Liver (tissue), 7 donors: ENCODE measurements at regions not wholly inside any gene's neighbourhood (a gene's known extent, or its start where the extent isn't known, plus 50 kb on each side); places are given as distances from the start of the nearest gene placed in this dataset.

Experiments used
- DNase-seq: peaks from one replicate; pipeline ENCODE4 v3.0.0-alpha.2; 2017; ENCODE audit warnings: low spot score
- H3K27ac ChIP-seq, 2 donors: one replicate each; pipeline ENCODE4 v1.7.0; 2013; ENCODE audit warnings: inconsistent platforms in 2 of 2, low read length in 2 of 2, control low read depth in 1 of 2, low read depth in 1 of 2, mild to moderate bottlenecking in 1 of 2
- H3K27me3 ChIP-seq, 4 donors: one replicate each; pipeline versions ENCODE4 v1.6.1 to v1.7.0; 2013; ENCODE audit warnings: low read length in 3 of 4, inconsistent platforms in 1 of 4, mild to moderate bottlenecking in 1 of 4, moderate library complexity in 1 of 4; ENCODE audit not compliant: control insufficient read depth in 4 of 4, insufficient read depth in 4 of 4
- H3K36me3 ChIP-seq, 4 donors: one replicate each; pipeline versions ENCODE4 v1.6.1 to v1.7.0; 2013; ENCODE audit warnings: low read length in 3 of 4, mild to moderate bottlenecking in 3 of 4, low read depth in 1 of 4, moderate library complexity in 1 of 4; ENCODE audit not compliant: control insufficient read depth in 4 of 4, insufficient read depth in 3 of 4
- H3K4me1 ChIP-seq, 4 donors: one replicate each; pipeline versions ENCODE4 v1.6.1 to v1.7.0; 2013; ENCODE audit warnings: low read length in 3 of 4, mild to moderate bottlenecking in 3 of 4, moderate library complexity in 1 of 4; ENCODE audit not compliant: control insufficient read depth in 4 of 4, insufficient read depth in 4 of 4
- H3K4me3 ChIP-seq, 3 donors: one replicate each; pipeline versions ENCODE4 v1.6.1 to v1.7.0; 2013; ENCODE audit warnings: low read length in 3 of 3, control low read depth in 1 of 3, low read depth in 1 of 3, mild to moderate bottlenecking in 1 of 3
- H3K9ac ChIP-seq, 2 donors: one replicate each; pipeline ENCODE4 v1.7.0; 2013; ENCODE audit warnings: low read length in 2 of 2, mild to moderate bottlenecking in 2 of 2, moderate library complexity in 2 of 2, control low read depth in 1 of 2, low read depth in 1 of 2
- H3K9me3 ChIP-seq, 4 donors: one replicate each; pipeline versions ENCODE4 v1.6.1 to v1.7.0; 2013; ENCODE audit warnings: low read length in 3 of 4; ENCODE audit not compliant: control insufficient read depth in 4 of 4
- ATF3 ChIP-seq: IDR thresholded peaks from 2 replicates; pipeline ENCODE4 v1.6.1; 2016; ENCODE audit warnings: antibody characterized with exemption
- EGR1 ChIP-seq, 2 donors: IDR thresholded peaks; 2 replicates each; pipeline ENCODE4 v1.6.1; 2016 to 2018; ENCODE audit warnings: antibody characterized with exemption in 2 of 2, low read depth in 2 of 2
- FOXA2 ChIP-seq: IDR thresholded peaks from 2 replicates; pipeline ENCODE4 v1.6.1; 2016; ENCODE audit warnings: antibody characterized with exemption
- GABPA ChIP-seq, 2 donors: IDR thresholded peaks in 1 of 2; conservative IDR thresholded peaks in 1 of 2; 2 replicates each; pipeline ENCODE4 v1.6.1; 2016; ENCODE audit warnings: antibody characterized with exemption in 2 of 2, mild to moderate bottlenecking in 1 of 2, moderate library complexity in 1 of 2
- HNF4A ChIP-seq, 2 donors: conservative IDR thresholded peaks; 2 replicates each; pipeline ENCODE4 v1.6.1; 2016; ENCODE audit warnings: antibody characterized with exemption in 2 of 2, mild to moderate bottlenecking in 2 of 2
- HNF4G ChIP-seq: IDR thresholded peaks from 2 replicates; pipeline ENCODE4 v1.6.1; 2016; ENCODE audit warnings: antibody characterized with exemption
- JUND ChIP-seq, 2 donors: IDR thresholded peaks; 2 replicates each; pipeline ENCODE4 v1.6.1; 2016; ENCODE audit warnings: antibody characterized with exemption in 2 of 2
- NR2F2 ChIP-seq: IDR thresholded peaks from 2 replicates; pipeline ENCODE4 v1.6.1; 2016; ENCODE audit warnings: antibody characterized with exemption
- RXRA ChIP-seq, 2 donors: IDR thresholded peaks; 2 replicates each; pipeline ENCODE4 v1.6.1; 2017 to 2018; ENCODE audit warnings: antibody characterized with exemption in 2 of 2, mild to moderate bottlenecking in 1 of 2
- TAF1 ChIP-seq: conservative IDR thresholded peaks from 2 replicates; pipeline ENCODE4 v1.6.1; 2016; ENCODE audit warnings: antibody characterized with exemption, mild to moderate bottlenecking
- YY1 ChIP-seq: IDR thresholded peaks from 2 replicates; pipeline ENCODE4 v1.6.1; 2016; ENCODE audit warnings: antibody characterized with exemption, mild to moderate bottlenecking
- WGBS: extraction: QIAGEN DNeasy Blood & Tissue Kit; methylation state at CpG from one replicate; pipeline ENCODE4 v1.1.7; 2013; 5-methylcytosine and 5-hydroxymethylcytosine counted together
- TF ChIP-seq, protein P1 (sequence below): IDR thresholded peaks from 2 replicates; pipeline ENCODE4 v1.6.1; 2016; ENCODE audit warnings: antibody characterized with exemption
- TF ChIP-seq, protein P2 (sequence below): IDR thresholded peaks from 2 replicates; pipeline ENCODE4 v1.6.1; 2016; ENCODE audit warnings: antibody characterized with exemption
- TF ChIP-seq, protein P3 (sequence below): IDR thresholded peaks from 2 replicates; pipeline ENCODE4 v1.6.1; 2016; ENCODE audit warnings: antibody characterized with exemption, mild to moderate bottlenecking
- donor health status: healthy.
- donor health status: healthy.
- donor health status: healthy.
- donor health status: healthy.

DNA sequence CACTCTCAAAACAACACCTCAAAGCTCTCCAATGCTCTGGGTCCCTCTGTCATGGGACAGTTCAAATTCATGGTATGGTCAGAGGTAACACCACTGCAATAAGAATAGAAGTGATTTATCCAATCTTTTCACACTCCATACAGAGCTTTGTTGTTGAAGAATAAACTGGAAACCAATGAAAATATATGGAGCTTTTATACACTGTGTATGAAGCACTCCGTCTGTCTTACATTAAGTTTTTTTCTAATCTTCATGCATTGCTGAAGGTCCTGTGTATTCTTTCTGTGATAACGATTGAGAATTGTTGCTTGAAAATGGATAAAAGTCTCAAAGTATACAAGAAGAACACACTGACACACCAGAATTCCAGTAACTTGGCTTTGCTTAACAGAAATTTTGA, 603.7 kb upstream of the LUZP2 start:
- no peak for DNase-seq
- no peak overlapping the region for H3K27ac ChIP-seq
- WGBS, result 84% methylated on average over 2 of the region's 2 CpGs
- no peaks in the 10 kb centered on the region for H3K9me3 ChIP-seq
- H3K4me1 ChIP-seq, result no peaks in the 10 kb centered on the region
- no peak overlapping the region for H3K9ac ChIP-seq
- no peaks in the 10 kb centered on the region for H3K27me3 ChIP-seq
- no peak for TF ChIP-seq TAF1
- TF ChIP-seq, protein P1, sequence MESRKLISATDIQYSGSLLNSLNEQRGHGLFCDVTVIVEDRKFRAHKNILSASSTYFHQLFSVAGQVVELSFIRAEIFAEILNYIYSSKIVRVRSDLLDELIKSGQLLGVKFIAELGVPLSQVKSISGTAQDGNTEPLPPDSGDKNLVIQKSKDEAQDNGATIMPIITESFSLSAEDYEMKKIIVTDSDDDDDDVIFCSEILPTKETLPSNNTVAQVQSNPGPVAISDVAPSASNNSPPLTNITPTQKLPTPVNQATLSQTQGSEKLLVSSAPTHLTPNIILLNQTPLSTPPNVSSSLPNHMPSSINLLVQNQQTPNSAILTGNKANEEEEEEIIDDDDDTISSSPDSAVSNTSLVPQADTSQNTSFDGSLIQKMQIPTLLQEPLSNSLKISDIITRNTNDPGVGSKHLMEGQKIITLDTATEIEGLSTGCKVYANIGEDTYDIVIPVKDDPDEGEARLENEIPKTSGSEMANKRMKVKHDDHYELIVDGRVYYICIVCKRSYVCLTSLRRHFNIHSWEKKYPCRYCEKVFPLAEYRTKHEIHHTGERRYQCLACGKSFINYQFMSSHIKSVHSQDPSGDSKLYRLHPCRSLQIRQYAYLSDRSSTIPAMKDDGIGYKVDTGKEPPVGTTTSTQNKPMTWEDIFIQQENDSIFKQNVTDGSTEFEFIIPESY, result no peak
- no peak for TF ChIP-seq HNF4G
- no peak overlapping the region for H3K4me3 ChIP-seq
- no peaks in the 10 kb centered on the region for H3K36me3 ChIP-seq

- no peaks in the 10 kb centered on the region for H3K27me3 ChIP-seq
- H3K27ac ChIP-seq, result no peak overlapping the region
- H3K9ac ChIP-seq, result no peak overlapping the region
- 59% methylated on average over 9 of the region's 9 CpGs for WGBS
- no peaks in the 10 kb centered on the region for H3K9me3 ChIP-seq
- DNase-seq, result no peak
- no peaks in the 10 kb centered on the region for H3K4me1 ChIP-seq
- TF ChIP-seq JUND (IDR thresholded peaks at IDR 0.05) (no peak), NR2F2 (no peak), TAF1 (no peak), ATF3 (no peak)
- TF ChIP-seq, protein P1, result no peak
- no peaks in the 10 kb centered on the region for H3K36me3 ChIP-seq
- no peak overlapping the region for H3K4me3 ChIP-seq
Measured at GRCh38 chr11:23897453-23898286, 599.2 kb upstream of the LUZP2 start.

DNA sequence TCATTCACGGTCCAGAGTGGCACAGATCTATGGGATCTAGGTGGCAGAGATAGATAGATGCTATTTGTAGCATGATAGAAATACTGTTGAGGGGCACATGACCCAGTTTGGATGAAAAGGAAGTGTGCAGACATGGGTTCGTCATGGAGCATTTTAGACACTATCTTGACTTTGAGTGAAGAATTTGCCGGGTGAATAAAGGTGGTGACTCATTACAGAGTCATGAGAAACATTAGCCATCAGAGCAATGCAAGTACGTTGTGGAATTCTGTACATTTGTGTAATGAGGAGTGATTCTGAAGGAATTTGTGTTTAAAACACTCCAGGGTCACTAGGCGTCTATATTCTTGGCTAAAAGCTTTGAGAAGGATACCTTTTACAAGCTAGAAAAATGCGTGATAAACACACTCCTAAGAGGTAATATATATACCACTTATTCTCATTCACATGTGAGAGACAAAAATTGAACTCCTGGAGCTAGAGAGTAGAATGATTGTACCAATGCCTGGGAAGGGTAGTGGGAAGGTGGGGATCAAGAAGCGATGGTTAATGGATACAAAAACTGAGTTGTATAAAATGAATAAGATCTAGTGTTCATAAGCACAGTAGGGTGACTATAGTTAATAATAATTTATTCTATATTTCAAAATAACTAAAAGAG, 593.7 kb upstream of the LUZP2 start:
- H3K9me3 ChIP-seq, result no peaks in the 10 kb centered on the region
- H3K4me3 ChIP-seq, result no peak overlapping the region
- WGBS, result 71% methylated on average over 7 of the region's 7 CpGs
- DNase-seq, result no peak
- no peak overlapping the region for H3K27ac ChIP-seq
- H3K27me3 ChIP-seq, result no peaks in the 10 kb centered on the region
- no peaks in the 10 kb centered on the region for H3K4me1 ChIP-seq
- H3K9ac ChIP-seq, result no peak overlapping the region
- H3K36me3 ChIP-seq, result no peaks in the 10 kb centered on the region
- TF ChIP-seq JUND (IDR thresholded peaks at IDR 0.05) (no peak), RXRA (IDR thresholded peaks at IDR 0.05) (no peak), EGR1 (IDR thresholded peaks at IDR 0.05; ENCODE audit: low read depth in 2 of 2) (no peak), HNF4G (no peak), NR2F2 (no peak), FOXA2 (no peak), GABPA (IDR thresholded peaks at IDR 0.05 in 1 of 2, conservative IDR thresholded peaks at IDR 0.05 in 1 of 2) (no peak), TAF1 (no peak), ATF3 (no peak), HNF4A (conservative IDR thresholded peaks at IDR 0.05) (no peak), YY1 (no peak)
- TF ChIP-seq, protein P2, sequence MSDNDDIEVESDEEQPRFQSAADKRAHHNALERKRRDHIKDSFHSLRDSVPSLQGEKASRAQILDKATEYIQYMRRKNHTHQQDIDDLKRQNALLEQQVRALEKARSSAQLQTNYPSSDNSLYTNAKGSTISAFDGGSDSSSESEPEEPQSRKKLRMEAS, result no peak
- TF ChIP-seq, protein P3, sequence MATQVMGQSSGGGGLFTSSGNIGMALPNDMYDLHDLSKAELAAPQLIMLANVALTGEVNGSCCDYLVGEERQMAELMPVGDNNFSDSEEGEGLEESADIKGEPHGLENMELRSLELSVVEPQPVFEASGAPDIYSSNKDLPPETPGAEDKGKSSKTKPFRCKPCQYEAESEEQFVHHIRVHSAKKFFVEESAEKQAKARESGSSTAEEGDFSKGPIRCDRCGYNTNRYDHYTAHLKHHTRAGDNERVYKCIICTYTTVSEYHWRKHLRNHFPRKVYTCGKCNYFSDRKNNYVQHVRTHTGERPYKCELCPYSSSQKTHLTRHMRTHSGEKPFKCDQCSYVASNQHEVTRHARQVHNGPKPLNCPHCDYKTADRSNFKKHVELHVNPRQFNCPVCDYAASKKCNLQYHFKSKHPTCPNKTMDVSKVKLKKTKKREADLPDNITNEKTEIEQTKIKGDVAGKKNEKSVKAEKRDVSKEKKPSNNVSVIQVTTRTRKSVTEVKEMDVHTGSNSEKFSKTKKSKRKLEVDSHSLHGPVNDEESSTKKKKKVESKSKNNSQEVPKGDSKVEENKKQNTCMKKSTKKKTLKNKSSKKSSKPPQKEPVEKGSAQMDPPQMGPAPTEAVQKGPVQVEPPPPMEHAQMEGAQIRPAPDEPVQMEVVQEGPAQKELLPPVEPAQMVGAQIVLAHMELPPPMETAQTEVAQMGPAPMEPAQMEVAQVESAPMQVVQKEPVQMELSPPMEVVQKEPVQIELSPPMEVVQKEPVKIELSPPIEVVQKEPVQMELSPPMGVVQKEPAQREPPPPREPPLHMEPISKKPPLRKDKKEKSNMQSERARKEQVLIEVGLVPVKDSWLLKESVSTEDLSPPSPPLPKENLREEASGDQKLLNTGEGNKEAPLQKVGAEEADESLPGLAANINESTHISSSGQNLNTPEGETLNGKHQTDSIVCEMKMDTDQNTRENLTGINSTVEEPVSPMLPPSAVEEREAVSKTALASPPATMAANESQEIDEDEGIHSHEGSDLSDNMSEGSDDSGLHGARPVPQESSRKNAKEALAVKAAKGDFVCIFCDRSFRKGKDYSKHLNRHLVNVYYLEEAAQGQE, result no peak
- TF ChIP-seq, protein P1, result no peak
